Liver (tissue), 8 donors: ENCODE measurements at regions not wholly inside any gene's neighbourhood (a gene's known extent, or its start where the extent isn't known, plus 50 kb on each side); places are given as distances from the start of the nearest gene placed in this dataset.

Experiments used
- DNase-seq: peaks from one replicate; pipeline ENCODE4 v3.0.0-alpha.2; 2017; ENCODE audit warnings: low spot score
- H3K27ac ChIP-seq, 2 donors: one replicate each; pipeline ENCODE4 v1.7.0; 2013; ENCODE audit warnings: inconsistent platforms in 2 of 2, low read length in 2 of 2, control low read depth in 1 of 2, low read depth in 1 of 2, mild to moderate bottlenecking in 1 of 2
- H3K27me3 ChIP-seq, 4 donors: one replicate each; pipeline versions ENCODE4 v1.6.1 to v1.7.0; 2013; ENCODE audit warnings: low read length in 3 of 4, inconsistent platforms in 1 of 4, mild to moderate bottlenecking in 1 of 4, moderate library complexity in 1 of 4; ENCODE audit not compliant: control insufficient read depth in 4 of 4, insufficient read depth in 4 of 4
- H3K36me3 ChIP-seq, 4 donors: one replicate each; pipeline versions ENCODE4 v1.6.1 to v1.7.0; 2013; ENCODE audit warnings: low read length in 3 of 4, mild to moderate bottlenecking in 3 of 4, low read depth in 1 of 4, moderate library complexity in 1 of 4; ENCODE audit not compliant: control insufficient read depth in 4 of 4, insufficient read depth in 3 of 4
- H3K4me1 ChIP-seq, 4 donors: one replicate each; pipeline versions ENCODE4 v1.6.1 to v1.7.0; 2013; ENCODE audit warnings: low read length in 3 of 4, mild to moderate bottlenecking in 3 of 4, moderate library complexity in 1 of 4; ENCODE audit not compliant: control insufficient read depth in 4 of 4, insufficient read depth in 4 of 4
- H3K4me3 ChIP-seq, 3 donors: one replicate each; pipeline versions ENCODE4 v1.6.1 to v1.7.0; 2013; ENCODE audit warnings: low read length in 3 of 3, control low read depth in 1 of 3, low read depth in 1 of 3, mild to moderate bottlenecking in 1 of 3
- H3K9ac ChIP-seq, 2 donors: one replicate each; pipeline ENCODE4 v1.7.0; 2013; ENCODE audit warnings: low read length in 2 of 2, mild to moderate bottlenecking in 2 of 2, moderate library complexity in 2 of 2, control low read depth in 1 of 2, low read depth in 1 of 2
- H3K9me3 ChIP-seq, 4 donors: one replicate each; pipeline versions ENCODE4 v1.6.1 to v1.7.0; 2013; ENCODE audit warnings: low read length in 3 of 4; ENCODE audit not compliant: control insufficient read depth in 4 of 4
- ATF3 ChIP-seq: IDR thresholded peaks from 2 replicates; pipeline ENCODE4 v1.6.1; 2016; ENCODE audit warnings: antibody characterized with exemption
- CTCF ChIP-seq: fragments of 150-350 bp; IDR thresholded peaks from 2 replicates; pipeline ENCODE4 v1.5.1; 2017; ENCODE audit warnings: improper control_type of control experiment, low read depth, low read length; ENCODE audit not compliant: missing input control
- EGR1 ChIP-seq, 2 donors: IDR thresholded peaks; 2 replicates each; pipeline ENCODE4 v1.6.1; 2016 to 2018; ENCODE audit warnings: antibody characterized with exemption in 2 of 2, low read depth in 2 of 2
- FOXA1 ChIP-seq: IDR thresholded peaks from 2 replicates; pipeline ENCODE4 v1.6.1; 2016; ENCODE audit warnings: antibody characterized with exemption
- FOXA2 ChIP-seq: IDR thresholded peaks from 2 replicates; pipeline ENCODE4 v1.6.1; 2016; ENCODE audit warnings: antibody characterized with exemption
- GABPA ChIP-seq, 2 donors: IDR thresholded peaks in 1 of 2; conservative IDR thresholded peaks in 1 of 2; 2 replicates each; pipeline ENCODE4 v1.6.1; 2016; ENCODE audit warnings: antibody characterized with exemption in 2 of 2, mild to moderate bottlenecking in 1 of 2, moderate library complexity in 1 of 2
- HNF4A ChIP-seq, 2 donors: conservative IDR thresholded peaks; 2 replicates each; pipeline ENCODE4 v1.6.1; 2016; ENCODE audit warnings: antibody characterized with exemption in 2 of 2, mild to moderate bottlenecking in 2 of 2
- JUND ChIP-seq, 2 donors: IDR thresholded peaks; 2 replicates each; pipeline ENCODE4 v1.6.1; 2016; ENCODE audit warnings: antibody characterized with exemption in 2 of 2
- MAX ChIP-seq: IDR thresholded peaks from 2 replicates; pipeline ENCODE4 v1.6.1; 2016; ENCODE audit warnings: antibody characterized with exemption
- NR2F2 ChIP-seq: IDR thresholded peaks from 2 replicates; pipeline ENCODE4 v1.6.1; 2016; ENCODE audit warnings: antibody characterized with exemption
- RAD21 ChIP-seq, 2 donors: IDR thresholded peaks; 2 replicates each; pipeline ENCODE4 v1.6.1; 2016; ENCODE audit warnings: antibody characterized with exemption in 2 of 2, mild to moderate bottlenecking in 2 of 2
- REST ChIP-seq: IDR thresholded peaks from 2 replicates; pipeline ENCODE4 v1.6.1; 2016; ENCODE audit warnings: antibody characterized with exemption, mild to moderate bottlenecking
- RXRA ChIP-seq, 2 donors: IDR thresholded peaks; 2 replicates each; pipeline ENCODE4 v1.6.1; 2017 to 2018; ENCODE audit warnings: antibody characterized with exemption in 2 of 2, mild to moderate bottlenecking in 1 of 2
- SP1 ChIP-seq: IDR thresholded peaks from 2 replicates; pipeline ENCODE4 v1.6.1; 2018; ENCODE audit warnings: antibody characterized with exemption, mild to moderate bottlenecking
- YY1 ChIP-seq: IDR thresholded peaks from 2 replicates; pipeline ENCODE4 v1.6.1; 2016; ENCODE audit warnings: antibody characterized with exemption, mild to moderate bottlenecking
- ZBTB33 ChIP-seq: IDR thresholded peaks from 2 replicates; pipeline ENCODE4 v1.6.1; 2016; ENCODE audit warnings: antibody characterized with exemption
- WGBS: extraction: QIAGEN DNeasy Blood & Tissue Kit; methylation state at CpG from one replicate; pipeline ENCODE4 v1.1.7; 2013; 5-methylcytosine and 5-hydroxymethylcytosine counted together
- donor health status: healthy.
- donor health status: healthy.
- donor health status: healthy.
- donor health status: healthy.
- donor health status: healthy.

- no peak for TF ChIP-seq CTCF
- no peak for TF ChIP-seq FOXA1
Measured at GRCh38 chr4:134634301-134634700, 432.7 kb upstream of the PABPC4L start (continued).

- Histone ChIP-seq H3K9ac (no peak overlapping the region), H3K27ac (no peak overlapping the region), H3K4me1 (no peaks in the 10 kb centered on the region), H3K4me3 (no peak overlapping the region), H3K9me3 (peaks cover 0 to 1% (median 0%) of the 10 kb centered on the region in 4 donors), H3K36me3 (no peaks in the 10 kb centered on the region), H3K27me3 (peaks cover 0 to 7% (median 0%) of the 10 kb centered on the region in 4 donors)
- TF ChIP-seq RXRA (IDR thresholded peaks at IDR 0.05) (no peak), REST (no peak), RAD21 (IDR thresholded peaks at IDR 0.05) (no peak), FOXA1 (no peak), FOXA2 (no peak), CTCF (no peak), YY1 (no peak), MAX (no peak), NR2F2 (no peak), SP1 (no peak), EGR1 (IDR thresholded peaks at IDR 0.05; ENCODE audit: low read depth in 2 of 2) (no peak), JUND (IDR thresholded peaks at IDR 0.05) (no peak), ZBTB33 (no peak), HNF4A (conservative IDR thresholded peaks at IDR 0.05) (no peak), GABPA (IDR thresholded peaks at IDR 0.05 in 1 of 2, conservative IDR thresholded peaks at IDR 0.05 in 1 of 2) (no peak), ATF3 (no peak)
- DNase-seq = no peak
- WGBS = 89% methylated on average over 1 of the region's 1 CpG
Measured at GRCh38 chr4:134632056-134632455, 430.5 kb upstream of the PABPC4L start.
